GM12875 (cell line): ENCODE measurements at regions not wholly inside any gene's neighbourhood (a gene's known extent, or its start where the extent isn't known, plus 50 kb on each side); places are given as distances from the start of the nearest gene placed in this dataset.
"Not testable (repeated sequence)": the region's sequence is repeated elsewhere in the genome, so short reads cannot be mapped to it uniquely, and the experiment has no call there.

Experiments used
- H3K4me3 ChIP-seq: one replicate; pipeline ENCODE4 v1.5.1; 2011; ENCODE audit warnings: low read depth, low read length, control low read depth
- CTCF ChIP-seq: IDR thresholded peaks from 2 replicates; pipeline ENCODE4 v1.5.1; 2011; ENCODE audit warnings: low read depth, mild to moderate bottlenecking, control low read depth, inconsistent platforms, low read length, moderate library complexity, borderline replicate concordance; ENCODE audit not compliant: insufficient read depth

GRCh38 chr2:142805244-142805643, 72.2 kb upstream of the KYNU start:
- TF ChIP-seq CTCF = no peak
- no peak overlapping the region for H3K4me3 ChIP-seq

- no peak for TF ChIP-seq CTCF
- H3K4me3 ChIP-seq = no peak overlapping the region
Observed at GRCh38 chr2:142803158-142803557, 74.3 kb upstream of the KYNU start.

GRCh38 chr2:142796588-142796987, 80.9 kb upstream of the KYNU start:
- TF ChIP-seq CTCF = no peak
- H3K4me3 ChIP-seq = no peak overlapping the region

DNA sequence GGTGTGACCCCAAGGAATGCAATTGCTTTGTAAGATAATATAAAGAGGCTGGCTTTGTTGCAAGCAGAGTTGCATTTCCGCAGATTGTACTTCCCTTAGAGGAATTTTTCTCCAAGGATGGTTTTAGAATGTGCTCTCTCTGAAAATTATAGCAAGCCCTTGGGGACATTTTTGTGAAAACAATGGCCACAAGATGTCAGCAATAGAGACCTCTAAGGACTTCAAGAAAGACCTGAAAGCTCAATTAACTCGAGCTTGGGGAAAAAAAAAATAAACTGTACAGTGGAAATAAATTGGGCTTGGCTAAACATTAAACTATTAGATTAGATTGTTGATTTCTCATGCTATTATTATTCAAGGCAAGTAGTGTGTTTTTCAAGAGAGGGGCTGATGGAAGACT, 81.3 kb upstream of the KYNU start:
- no peak for TF ChIP-seq CTCF

DNA sequence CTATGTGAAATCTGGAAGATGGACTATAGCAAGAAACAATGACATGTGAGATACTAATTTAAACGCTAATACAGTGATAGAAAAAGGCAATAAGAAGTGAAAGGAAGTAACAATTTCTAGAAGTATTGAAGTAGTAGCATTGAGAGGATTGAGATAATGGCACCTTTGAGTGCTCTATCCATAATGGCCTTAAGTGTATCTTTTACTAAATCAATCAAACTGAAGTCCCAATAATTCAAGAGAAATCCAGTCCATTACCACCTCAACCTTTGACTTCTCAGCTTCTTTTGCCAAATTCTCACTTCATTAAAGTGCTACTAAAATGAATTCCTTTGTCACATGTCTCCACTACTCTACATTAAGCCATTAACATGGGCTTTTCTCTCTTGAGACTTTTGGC, 82.6 kb upstream of the KYNU start:
- H3K4me3 ChIP-seq = no peak overlapping the region
- no peak for TF ChIP-seq CTCF

More for the DNA sequence above, 81.3 kb upstream of the KYNU start:
- no peak overlapping the region for H3K4me3 ChIP-seq

- H3K4me3 ChIP-seq = not testable (repeated sequence)
Observed at GRCh38 chr2:142792328-142792727, 85.1 kb upstream of the KYNU start.

DNA sequence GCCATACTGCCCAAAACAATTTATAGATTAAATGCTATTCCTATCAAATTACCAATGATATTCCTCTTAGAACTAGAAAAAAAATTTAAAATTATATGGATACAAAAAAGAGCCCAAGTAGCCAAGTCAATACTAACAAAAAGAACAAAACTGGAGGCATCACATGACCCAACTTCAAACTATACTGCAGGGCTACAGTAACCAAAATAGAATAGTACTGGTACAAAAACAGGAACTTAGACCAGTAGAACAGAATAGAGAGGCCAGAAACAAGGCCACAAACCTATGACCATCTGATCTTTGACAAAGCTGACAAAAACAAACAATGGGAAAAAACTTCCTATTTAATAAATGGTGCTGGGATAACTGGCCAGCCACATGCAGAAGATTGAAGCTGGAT, 86.1 kb upstream of the KYNU start:
- no peak for TF ChIP-seq CTCF
- H3K4me3 ChIP-seq = no peak overlapping the region

DNA sequence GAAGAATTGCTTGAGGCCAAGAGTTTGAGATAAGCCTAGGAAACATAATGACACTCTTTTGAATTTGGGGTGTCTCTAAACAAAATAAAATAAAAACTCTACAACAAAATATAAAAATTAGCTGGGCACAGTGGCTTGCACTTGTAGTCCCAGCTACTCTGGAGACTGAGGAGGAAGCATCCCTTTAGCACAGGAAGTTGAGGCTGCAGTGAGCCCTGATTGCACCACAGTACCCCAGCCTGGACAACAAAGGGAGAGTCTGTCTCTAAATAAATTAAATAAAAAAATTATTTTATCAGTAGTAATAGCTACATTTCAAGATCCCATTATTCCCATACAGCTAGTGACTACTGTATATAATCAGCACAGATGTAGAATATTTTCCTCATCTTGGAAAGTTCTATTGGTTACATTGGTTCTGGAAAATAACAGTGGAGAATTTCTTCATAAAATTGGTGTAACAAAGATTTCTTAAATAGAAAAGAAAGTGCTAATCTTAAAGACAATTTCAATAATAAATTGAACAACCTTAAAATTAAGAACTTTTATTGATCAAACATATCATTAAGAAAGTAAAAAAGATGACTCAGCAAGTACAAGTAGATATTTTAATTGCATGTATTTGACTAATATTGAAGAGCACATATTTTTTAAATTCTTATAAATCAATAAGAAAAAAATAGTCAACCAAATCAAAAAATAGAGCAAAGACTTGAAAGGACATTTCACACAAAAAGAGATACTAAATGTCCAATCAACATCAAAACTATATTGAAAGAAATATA, 90.4 kb upstream of the KYNU start:
- H3K4me3 ChIP-seq = no peak overlapping the region
- TF ChIP-seq CTCF = no peak
